ENCODE measurements at regions not wholly inside any gene's neighbourhood (a gene's known extent, or its start where the extent isn't known, plus 50 kb on each side); places are given as distances from the start of the nearest gene placed in this dataset.

DNA sequence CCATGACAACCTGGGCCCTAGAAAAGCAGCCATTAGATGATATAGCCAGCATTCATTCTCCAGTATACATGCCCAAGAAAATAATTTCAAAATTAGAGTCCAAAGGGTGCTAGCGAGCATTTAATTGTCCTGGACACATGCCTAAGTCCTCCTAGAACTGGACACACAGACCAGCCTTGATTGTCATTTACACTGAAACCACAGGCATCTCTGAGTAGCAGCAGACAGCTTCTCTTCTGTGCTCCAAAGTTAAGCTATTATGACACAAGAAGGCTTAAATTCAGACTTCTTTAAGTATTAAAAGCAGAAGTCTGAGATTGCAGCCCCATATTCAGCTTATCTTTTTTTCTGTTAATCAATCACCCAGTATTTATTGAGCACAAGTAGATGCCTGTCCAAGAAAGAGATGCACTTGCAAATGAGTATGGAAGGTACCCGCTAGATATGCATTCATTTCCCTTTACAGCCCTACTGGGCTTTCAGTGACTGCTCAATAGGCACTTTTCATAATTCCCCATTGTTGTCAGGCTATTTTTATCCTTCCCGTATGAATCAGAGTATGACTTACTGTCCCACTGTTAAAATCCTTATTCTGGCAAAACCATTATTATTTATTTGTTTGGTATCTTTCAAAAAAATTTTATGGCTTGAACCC lies 374.1 kb downstream of the FBXW7 start:
- TF ChIP-seq POLR2AphosphoS5 (IDR thresholded peaks at IDR 0.05; ENCODE audit: low read depth, low read length), result no peak
- no peak for TF ChIP-seq POLR2A (IDR thresholded peaks at IDR 0.05; ENCODE audit: low read depth, low read length)
- TF ChIP-seq TAF1 (IDR thresholded peaks at IDR 0.05; ENCODE audit: low read depth, low read length), result no peak
- no peak for TF ChIP-seq SPI1 (IDR thresholded peaks at IDR 0.05; ENCODE audit: low read depth, low read length)

Measured in GM12891 (cell line).